GM19452 (cell line): ENCODE measurements at regions not wholly inside any gene's neighbourhood (a gene's known extent, or its start where the extent isn't known, plus 50 kb on each side); places are given as distances from the start of the nearest gene placed in this dataset.

Source experiments
- ATAC-seq: cut with Tn5 transposase; IDR thresholded peaks from one replicate; pipeline ENCODE4 v1.9.1; 2021; ENCODE audit not compliant: unreplicated experiment

DNA sequence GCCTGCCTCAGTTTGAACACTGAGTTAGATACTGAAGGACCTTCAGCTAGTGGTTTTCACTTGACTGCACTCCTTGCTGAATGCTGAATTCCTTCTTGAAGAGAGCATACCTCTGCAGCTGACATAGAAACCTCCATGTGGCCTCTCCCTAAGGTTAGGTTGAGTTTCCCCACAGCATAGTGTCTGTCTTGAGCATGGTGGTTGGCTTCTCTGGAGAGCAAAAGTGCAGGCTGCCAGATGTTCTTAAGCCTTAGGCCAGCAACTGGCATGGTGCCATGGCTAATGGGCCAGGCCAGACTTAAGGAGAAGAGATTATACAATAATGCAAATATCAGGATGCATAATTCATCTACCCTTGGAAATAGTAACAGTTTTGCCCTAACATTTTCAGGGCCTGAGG lies 545.6 kb upstream of the ZNF385D start:
- ATAC-seq = no peak

DNA sequence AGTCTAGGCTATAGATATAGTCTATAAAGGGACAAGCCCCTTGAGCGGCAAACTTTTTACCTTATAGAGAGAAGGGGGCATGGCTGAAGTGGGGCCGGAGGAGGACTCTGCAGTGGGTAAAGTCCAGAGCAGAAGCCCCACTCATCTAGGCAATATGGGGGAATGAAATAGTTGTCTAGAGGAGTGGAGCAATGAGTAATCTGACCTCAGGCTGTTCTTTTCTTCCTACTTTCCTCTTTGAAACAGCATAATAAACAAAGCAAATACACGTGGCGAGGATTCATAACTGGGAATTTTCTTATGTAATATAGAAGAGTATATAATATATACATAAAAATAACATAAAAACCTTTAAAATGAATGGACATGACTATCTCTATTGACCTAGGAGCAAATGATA lies 546.4 kb upstream of the ZNF385D start:
- no peak for ATAC-seq

DNA sequence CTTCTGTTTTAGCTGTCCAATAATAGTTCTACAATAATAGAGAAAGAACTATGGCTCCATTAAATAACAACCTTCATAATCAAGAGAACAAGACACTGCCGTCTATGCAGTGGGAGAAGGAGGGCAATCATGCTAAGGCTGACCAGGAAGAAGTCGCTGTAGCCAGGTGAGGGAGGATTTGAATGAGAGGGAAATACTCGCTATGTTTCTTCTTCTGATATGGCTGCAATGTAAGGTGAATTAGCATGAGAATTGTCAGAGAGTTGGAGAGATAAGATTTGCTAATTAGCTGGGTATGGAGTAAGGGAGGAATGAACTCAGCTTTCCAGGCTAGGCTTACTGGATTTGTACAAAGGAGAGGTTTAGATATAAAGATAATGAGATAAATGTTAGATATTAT lies 555.4 kb upstream of the ZNF385D start:
- ATAC-seq = no peak

GRCh38 chr3:22308871-22309270 lies 557.9 kb upstream of the ZNF385D start:
- no peak for ATAC-seq

GRCh38 chr3:22315925-22316324 lies 564.9 kb upstream of the ZNF385D start:
- no peak for ATAC-seq

DNA sequence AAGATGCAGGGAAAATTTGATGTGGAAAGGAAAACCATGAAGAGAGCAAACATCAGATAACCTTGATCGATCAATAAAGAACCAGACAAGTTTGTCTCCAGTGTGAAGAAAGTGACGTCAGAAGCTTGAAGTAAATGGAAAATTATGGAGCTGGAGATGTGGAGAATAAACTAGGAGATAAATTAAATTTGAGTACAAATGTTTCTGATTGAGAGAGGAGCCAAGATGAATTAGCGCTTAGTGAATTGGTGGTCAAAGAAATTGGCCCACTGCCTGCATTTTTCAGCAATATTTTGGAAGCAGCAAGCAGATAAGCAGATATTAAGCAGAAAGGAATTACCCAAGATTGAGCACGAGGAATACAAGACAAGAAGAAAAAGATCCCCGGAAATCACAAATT lies 567.3 kb upstream of the ZNF385D start:
- ATAC-seq = no peak

DNA sequence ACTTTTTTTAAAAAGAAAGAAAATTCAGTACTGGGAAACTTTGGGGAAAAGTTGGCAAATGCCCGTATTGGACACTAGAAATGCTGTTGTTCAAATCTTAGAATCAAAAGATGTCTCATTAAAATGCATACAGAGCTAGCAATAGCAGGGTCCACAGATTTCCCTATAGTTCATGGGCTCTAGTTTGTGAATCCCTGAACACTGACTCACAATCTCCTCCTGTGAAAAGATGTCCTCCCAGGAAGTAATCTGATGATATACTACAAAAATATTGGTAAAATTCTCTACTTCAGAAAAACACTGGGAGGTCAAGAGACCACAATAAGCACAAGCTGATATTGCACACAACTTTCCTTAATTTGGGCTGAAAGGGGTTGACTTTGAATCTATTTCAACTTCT lies 568.4 kb upstream of the ZNF385D start:
- no peak for ATAC-seq

GRCh38 chr3:22322861-22323260 lies 571.9 kb upstream of the ZNF385D start:
- no peak for ATAC-seq

GRCh38 chr3:22326305-22326704 lies 575.3 kb upstream of the ZNF385D start:
- ATAC-seq = no peak

DNA sequence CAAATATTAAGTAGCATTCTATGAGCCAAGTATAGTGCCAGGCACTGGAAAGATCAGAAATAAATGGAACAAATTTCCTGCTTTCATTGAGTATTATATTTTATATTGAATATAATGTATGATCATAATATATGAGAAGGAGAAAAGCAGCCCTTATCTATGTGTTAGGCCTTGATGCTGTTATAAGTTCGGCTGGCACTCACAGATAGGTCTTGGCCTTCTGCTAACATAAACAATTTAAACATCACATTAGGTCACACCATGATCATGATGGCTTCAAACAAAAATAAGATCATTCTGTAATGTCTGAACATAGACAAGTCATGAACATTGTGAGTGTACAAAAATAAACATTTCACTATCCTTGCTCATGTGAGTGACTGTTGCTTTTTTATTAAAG lies 584.0 kb upstream of the ZNF385D start:
- ATAC-seq = no peak

- no peak for ATAC-seq
Measured at GRCh38 chr3:22349215-22349851, 598.3 kb upstream of the ZNF385D start.

DNA sequence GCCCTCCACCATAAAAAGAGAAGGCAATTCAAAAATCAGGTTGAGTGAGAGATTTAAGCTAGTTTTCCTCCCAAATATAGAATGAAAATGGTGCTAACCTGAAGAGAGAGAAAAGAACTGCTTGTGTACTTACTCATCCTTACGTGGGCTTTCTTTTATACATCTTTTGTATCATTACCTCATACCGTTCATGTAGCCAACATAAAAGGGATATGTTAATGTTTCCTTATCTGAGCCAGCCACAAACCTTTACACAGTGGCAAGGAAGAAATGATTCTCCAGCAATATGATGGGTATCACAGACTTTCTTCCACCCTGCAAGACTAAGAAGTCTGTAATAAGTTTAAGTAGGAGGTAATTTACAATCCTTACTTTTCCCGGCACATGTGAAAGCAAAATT lies 600.8 kb upstream of the ZNF385D start:
- no peak for ATAC-seq

GRCh38 chr3:22353126-22353525 lies 602.1 kb upstream of the ZNF385D start:
- no peak for ATAC-seq

DNA sequence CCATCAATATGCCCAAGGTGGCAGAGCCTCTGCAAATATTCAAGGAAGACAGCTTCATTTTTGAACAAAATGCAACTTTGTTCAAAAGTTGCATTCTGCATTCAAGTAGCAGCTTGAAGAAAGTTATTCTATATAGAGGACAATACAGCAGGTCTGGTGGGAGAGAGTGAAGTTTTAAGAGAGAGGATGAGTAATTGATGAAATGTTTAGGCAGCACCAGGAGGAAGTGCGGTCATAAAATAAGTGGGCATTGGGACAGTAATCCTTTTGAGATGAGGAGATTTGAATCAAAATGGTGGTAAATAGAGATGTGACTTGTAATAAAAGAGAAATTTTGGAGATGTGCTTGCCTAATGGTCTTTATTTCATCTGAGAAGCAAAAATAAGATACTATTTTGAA lies 607.3 kb upstream of the ZNF385D start:
- no peak for ATAC-seq

DNA sequence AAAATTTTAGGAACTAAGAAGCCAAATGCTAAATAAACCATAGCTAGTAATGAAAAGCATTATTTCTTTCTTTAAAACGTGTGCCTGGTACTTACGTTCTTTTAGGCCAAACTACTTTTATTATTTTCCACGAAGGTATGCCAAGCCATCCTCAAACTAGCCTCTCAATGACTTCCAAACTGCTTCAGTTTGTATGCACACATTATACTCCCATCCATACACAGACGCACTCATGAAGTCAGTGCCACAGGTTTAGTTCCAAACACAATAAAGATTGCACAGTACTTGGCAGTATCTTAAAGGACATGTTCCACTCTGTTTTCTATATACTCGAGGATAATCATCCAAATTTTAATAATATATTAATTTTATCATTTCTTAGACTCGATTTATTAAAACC lies 609.2 kb upstream of the ZNF385D start:
- no peak for ATAC-seq

DNA sequence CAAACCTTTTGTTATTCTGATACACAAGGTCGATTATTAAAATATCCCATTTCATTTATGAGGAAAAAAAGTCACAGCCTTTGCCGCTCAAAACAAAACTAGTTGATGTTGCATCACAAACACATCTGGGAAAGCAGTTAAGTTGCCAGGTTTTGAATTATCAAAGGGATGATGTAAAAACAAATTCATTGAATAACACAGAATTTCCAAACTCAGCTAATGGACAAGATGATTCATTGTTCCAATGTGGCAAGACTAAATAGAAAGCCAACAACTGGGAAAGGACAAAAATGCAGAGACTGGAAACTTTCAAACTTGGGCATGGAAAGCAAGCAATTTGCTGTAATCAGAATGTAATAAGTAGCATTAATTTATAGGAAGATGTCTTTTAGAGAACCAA lies 610.0 kb upstream of the ZNF385D start:
- ATAC-seq = no peak

DNA sequence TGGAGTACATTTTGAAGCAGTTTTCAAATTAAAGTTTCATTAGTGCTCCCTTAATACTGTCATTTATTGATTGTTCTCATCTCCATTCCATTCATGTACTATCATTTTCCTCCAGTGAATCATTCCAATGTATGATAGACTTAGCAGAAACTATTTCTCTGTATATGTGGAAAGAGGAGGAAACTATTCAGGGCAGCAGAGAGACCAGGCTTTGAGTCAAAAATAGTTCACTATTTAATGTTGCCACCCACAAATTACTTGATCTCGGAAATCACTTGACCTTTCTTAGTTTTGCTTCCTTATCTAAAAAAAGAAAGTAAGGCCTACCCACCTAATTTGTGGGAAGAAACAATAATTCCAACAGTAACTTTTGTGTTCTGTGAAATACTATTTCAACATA lies 610.5 kb upstream of the ZNF385D start:
- ATAC-seq = no peak

GRCh38 chr3:22364851-22365250 lies 613.8 kb upstream of the ZNF385D start:
- ATAC-seq = no peak

DNA sequence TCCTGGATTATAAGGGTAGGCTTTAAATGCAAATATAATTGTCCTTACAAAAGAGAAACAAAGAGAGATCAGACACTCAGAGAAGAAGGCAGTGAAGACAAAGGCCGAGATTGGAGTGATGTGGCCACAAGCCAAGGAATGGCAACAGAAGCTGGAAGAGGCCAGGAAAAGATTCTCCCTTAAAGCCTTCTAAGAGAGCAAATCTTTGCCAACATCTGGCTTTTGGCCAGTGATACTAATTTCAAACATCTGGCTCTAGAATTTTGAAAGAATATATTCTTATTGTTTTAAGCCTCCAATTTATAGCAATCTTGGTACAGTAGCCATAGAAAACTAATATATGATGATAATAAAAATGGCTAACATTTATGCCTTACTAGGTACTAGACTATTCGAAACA lies 615.8 kb upstream of the ZNF385D start:
- no peak for ATAC-seq

- ATAC-seq = no peak
Measured at GRCh38 chr3:22371036-22371435, 620.0 kb upstream of the ZNF385D start.

DNA sequence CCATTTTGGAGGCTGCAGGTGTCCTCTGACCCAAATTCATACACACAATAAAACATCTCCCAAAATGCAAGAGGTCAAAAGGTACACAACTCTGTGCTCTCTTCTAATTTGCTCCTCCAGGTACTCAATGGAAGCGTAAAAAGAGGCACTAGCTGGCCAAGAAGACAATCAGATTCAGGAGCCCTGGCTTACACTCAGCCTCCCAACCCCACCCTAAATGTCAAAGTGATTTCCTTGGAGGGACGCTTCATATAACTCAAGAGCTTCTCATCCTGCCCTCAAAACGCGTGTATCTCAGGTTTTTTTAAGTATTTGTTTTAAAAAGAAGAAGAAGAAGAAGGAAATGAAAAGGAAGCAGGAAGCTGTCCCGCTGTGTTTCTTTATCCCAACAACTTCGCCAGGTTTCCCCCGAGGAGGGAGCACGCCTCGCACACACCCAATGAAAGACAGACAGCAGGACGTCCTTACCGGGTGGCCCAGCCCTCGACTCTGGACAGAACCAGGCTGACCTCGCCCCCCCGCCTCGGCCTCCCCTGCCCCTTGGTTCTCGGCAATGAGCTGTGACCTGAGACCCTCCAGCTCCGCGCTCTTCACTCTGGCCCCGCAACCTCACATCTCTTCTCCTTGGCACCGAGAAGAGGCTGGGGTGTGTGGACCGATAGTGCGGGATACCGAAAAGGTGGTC lies 620.7 kb upstream of the ZNF385D start:
- no peak for ATAC-seq

- ATAC-seq = no peak
Measured at GRCh38 chr3:22372292-22373062, 621.5 kb upstream of the ZNF385D start.
